MG63 (cell line): ENCODE measurements at regions not wholly inside any gene's neighbourhood (a gene's known extent, or its start where the extent isn't known, plus 50 kb on each side); places are given as distances from the start of the nearest gene placed in this dataset.

Source experiments
- DNase-seq: peaks from one replicate; pipeline ENCODE4 v3.0.0-alpha.2; 2020
- H3K27me3 ChIP-seq: fragments of 250-450 bp; sonication (Bioruptor Pico); 2 replicates; pipeline ENCODE4 v1.5.1; 2020; ENCODE audit warnings: mild to moderate bottlenecking, moderate library complexity
- H3K36me3 ChIP-seq: fragments of 250-450 bp; sonication (Bioruptor Pico); 2 replicates; pipeline ENCODE4 v1.5.1; 2020; ENCODE audit warnings: mild to moderate bottlenecking, moderate library complexity
- H3K4me3 ChIP-seq: fragments of 250-450 bp; sonication (Bioruptor Pico); 2 replicates; pipeline ENCODE4 v1.5.1; 2020; ENCODE audit warnings: mild to moderate bottlenecking, moderate library complexity
- H3K9me3 ChIP-seq: fragments of 250-450 bp; sonication (Bioruptor Pico); 2 replicates; pipeline ENCODE4 v1.5.1; 2020; ENCODE audit warnings: mild to moderate bottlenecking, moderate library complexity

DNA sequence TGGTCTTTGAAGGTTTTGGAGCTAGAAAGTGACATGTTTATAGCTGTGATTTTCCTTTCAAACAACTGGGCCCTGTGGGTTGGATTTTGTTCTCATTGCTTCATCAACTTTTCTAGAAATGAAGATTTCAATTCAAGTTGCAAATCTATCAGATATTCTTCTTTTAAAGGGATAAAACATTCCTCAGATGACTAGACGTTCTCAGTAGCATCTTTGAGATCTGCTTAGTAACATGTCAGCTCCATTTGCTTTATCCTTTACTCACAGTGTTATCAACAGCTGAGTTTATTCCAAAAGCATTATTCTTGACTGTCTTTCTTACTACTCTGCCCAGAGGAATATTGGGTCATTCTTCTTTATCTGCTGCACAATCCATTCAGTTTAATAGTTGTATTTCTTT, 108.2 kb upstream of the GIMD1 start:
- H3K27me3 ChIP-seq = no peaks in the 10 kb centered on the region
- no peak for DNase-seq
- H3K9me3 ChIP-seq = no peaks in the 10 kb centered on the region
- no peak overlapping the region for H3K4me3 ChIP-seq
- no peaks in the 10 kb centered on the region for H3K36me3 ChIP-seq

DNA sequence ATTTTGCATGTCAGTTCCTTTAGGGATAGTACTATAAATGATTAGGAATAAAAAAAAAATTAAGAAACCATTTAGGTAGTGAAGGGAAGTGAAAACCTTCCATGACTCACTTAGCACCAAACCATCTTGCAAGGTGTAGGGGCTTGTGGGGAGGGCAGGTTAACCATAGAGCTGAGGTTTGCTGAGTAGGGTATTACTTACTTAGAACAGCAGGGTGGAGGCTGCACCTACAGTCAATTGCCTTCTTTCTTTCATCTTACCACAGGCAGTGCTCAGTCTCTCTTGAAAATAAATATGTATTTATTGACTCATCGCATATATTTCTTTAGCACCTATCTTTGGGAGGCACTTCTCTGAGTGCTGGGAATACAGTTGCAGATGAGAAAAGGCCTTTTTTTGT, 104.9 kb upstream of the GIMD1 start:
- Histone ChIP-seq H3K4me3 (no peak overlapping the region), H3K9me3 (no peaks in the 10 kb centered on the region), H3K27me3 (no peaks in the 10 kb centered on the region), H3K36me3 (no peaks in the 10 kb centered on the region)
- no peak for DNase-seq

DNA sequence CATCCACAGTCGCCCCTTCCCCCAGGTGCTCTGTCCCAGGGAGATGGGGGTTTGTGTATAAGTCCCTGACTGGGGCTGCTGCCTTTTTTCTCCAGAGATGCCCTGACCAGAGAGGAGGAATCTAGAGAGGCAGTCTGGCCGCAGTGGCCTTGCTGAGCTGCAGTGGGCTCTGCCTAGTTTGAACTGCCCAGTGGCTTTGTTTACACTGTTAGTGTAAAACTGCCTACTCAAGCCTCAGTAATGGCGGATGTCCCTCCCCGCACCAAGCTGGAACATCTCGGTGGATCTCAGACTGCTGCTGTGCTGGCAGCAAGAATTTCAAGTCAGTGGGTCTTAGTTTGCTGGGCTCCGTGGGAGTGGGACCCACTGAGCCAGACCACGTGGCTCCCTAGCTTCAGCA, 102.6 kb upstream of the GIMD1 start:
- no peaks in the 10 kb centered on the region for H3K9me3 ChIP-seq
- no peak overlapping the region for H3K4me3 ChIP-seq
- H3K27me3 ChIP-seq = no peaks in the 10 kb centered on the region
- no peak for DNase-seq
- no peaks in the 10 kb centered on the region for H3K36me3 ChIP-seq

DNA sequence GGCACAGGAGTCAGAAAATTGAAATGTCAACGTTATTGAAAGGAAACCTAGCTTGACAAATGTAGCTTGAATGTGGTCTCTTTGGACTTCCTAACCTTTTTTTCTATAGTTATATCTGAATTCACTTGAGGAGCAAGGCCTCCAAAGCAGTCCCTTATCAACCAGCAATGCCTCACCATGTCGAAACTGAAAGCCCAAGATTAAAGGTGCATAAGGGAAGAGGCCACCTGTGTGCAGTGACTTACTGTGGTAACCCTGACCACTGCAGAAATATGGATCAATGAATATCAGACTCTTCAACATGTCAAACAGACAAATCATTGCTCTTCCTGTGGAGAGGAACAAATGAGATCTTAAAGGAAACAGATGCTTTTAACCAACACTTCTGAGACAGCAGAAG, 95.0 kb upstream of the GIMD1 start:
- no peak for DNase-seq
- Histone ChIP-seq H3K9me3 (no peaks in the 10 kb centered on the region), H3K27me3 (no peaks in the 10 kb centered on the region)

DNA sequence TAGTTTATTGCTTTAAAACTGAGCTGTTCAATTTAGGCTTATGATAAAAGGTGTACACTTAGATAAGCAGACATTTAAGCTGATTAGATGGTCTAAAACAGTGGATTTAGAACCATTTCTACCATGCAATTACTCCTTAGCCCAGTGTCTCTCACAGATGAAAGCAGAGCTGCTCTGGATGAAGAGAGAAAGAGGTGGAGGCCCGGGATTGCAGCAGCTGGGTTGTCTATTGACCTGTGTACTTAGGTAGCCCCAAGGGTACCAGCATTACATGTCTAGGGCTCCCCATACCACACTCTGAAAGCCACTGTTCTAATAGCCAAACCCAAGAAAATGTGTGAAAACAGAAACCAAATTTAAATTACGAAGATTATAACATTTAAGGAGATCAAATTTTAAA, 86.0 kb upstream of the GIMD1 start:
- Histone ChIP-seq H3K4me3 (no peak overlapping the region), H3K27me3 (no peaks in the 10 kb centered on the region), H3K9me3 (no peaks in the 10 kb centered on the region; the same call in 1 of the 2 replicates), H3K36me3 (no peaks in the 10 kb centered on the region)
- no peak for DNase-seq

More for the DNA sequence above, 95.0 kb upstream of the GIMD1 start:
- H3K4me3 ChIP-seq = no peak overlapping the region
- H3K36me3 ChIP-seq = no peaks in the 10 kb centered on the region

DNA sequence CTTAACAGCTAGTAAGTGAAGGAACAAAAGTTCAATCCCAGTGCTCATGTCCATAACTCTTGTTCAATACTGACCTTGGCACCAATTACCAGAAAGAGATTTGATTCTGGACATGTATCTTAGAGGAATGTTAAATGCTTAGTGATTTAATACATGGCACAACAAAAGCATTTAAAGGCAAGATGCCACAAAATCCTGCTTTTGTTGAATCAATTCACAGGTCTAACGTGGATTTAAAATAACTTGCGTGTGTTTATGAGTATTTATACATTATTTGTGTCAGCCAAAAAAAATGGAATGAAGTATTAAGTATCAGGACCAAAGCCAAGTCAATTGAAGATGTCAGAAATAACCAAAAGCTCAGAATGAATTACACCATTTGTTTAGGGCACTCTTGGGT, 85.4 kb upstream of the GIMD1 start:
- H3K36me3 ChIP-seq = no peaks in the 10 kb centered on the region

DNA sequence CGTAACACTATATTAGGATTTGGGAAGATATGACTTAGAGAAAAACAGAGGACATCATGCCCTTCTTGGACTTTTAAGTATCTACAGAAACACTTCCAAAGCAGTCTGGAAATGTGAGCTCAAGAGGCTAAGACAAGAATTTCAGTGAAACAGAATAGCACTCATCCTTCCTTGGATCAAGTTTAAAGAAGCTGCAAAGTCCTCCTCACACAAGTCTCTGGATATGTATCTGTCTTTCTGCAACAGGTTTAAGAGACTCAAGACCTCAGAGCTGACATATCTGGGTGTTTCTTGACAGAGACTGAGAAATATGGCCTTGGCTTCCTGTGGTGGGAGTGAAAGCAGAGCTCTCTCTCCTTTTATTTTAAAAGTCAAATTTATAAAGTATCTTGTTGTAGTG, 82.5 kb upstream of the GIMD1 start:
- H3K36me3 ChIP-seq = no peaks in the 10 kb centered on the region
- no peak overlapping the region for H3K4me3 ChIP-seq
- DNase-seq = no peak
- no peaks in the 10 kb centered on the region for H3K9me3 ChIP-seq
- H3K27me3 ChIP-seq = no peaks in the 10 kb centered on the region

More for the DNA sequence above, 85.4 kb upstream of the GIMD1 start:
- DNase-seq = no peak
- Histone ChIP-seq H3K9me3 (no peaks in the 10 kb centered on the region; the same call in 1 of the 2 replicates), H3K27me3 (no peaks in the 10 kb centered on the region), H3K4me3 (no peak overlapping the region)

DNA sequence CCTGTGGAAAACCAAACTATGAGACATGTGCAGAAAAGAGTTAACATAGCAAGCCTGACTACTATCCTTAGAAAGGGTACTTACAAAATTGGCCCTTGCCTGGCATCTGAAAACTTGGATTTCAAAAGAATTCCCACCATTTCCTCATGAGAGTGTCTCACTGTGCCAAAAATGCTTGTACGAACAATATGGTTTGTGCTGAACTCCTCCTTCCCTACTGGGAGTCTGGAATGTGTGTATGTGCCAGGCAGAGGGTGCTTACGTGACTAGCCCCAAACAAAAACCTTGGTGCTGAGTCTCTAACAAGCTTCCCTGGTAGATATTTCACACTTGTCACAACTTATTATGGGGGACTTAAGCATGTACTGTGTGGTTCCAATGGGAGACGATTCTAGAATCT, 81.7 kb upstream of the GIMD1 start:
- H3K9me3 ChIP-seq = no peaks in the 10 kb centered on the region
- DNase-seq = peak; percentile 1
- no peaks in the 10 kb centered on the region for H3K36me3 ChIP-seq
- H3K4me3 ChIP-seq = no peak overlapping the region
- H3K27me3 ChIP-seq = no peaks in the 10 kb centered on the region

DNA sequence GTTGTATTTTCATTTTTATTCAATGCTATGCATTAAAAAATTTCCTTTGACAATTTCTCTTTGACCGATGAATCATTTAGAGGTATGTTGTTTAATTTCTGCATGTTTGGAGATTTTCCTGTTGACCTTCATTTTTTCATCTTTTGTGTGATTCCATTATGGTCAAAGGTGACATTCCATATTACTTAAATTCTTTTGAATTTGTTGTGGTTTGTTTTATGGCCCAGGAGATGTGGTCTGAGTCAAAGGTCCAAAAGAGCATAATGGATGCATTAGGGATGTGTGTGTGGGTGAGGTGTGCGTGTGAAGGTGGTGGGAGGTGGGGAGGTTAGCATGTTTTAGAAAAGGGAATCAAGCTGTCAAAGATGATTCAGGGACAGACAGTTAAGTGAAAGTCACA, 76.0 kb upstream of the GIMD1 start:
- H3K27me3 ChIP-seq = no peaks in the 10 kb centered on the region
- no peak overlapping the region for H3K4me3 ChIP-seq
- H3K36me3 ChIP-seq = no peaks in the 10 kb centered on the region
- DNase-seq = no peak
- H3K9me3 ChIP-seq = peaks cover under 1% of the 10 kb centered on the region; the same call in 1 of the 2 replicates

DNA sequence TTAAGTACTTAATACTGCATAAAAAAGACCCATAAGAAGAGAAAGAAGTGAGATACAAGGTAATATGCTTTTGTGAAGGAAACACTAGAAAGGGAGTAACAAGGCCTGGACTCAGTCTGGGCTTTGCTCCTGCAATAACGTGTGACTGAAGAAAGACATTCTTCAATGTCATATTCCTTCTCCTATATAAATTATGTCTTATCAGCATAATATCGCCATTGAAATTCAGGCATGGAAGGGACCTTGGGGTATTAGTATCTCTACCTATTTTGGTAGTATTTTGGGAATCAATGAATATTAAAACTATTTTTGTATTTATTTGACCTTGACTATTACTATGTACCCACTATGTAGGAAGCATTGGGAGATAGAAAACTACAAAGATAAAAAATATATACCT, 62.2 kb upstream of the GIMD1 start:
- H3K9me3 ChIP-seq = no peaks in the 10 kb centered on the region
- no peak for DNase-seq
- H3K4me3 ChIP-seq = no peak overlapping the region
- no peaks in the 10 kb centered on the region for H3K27me3 ChIP-seq
- no peaks in the 10 kb centered on the region for H3K36me3 ChIP-seq

DNA sequence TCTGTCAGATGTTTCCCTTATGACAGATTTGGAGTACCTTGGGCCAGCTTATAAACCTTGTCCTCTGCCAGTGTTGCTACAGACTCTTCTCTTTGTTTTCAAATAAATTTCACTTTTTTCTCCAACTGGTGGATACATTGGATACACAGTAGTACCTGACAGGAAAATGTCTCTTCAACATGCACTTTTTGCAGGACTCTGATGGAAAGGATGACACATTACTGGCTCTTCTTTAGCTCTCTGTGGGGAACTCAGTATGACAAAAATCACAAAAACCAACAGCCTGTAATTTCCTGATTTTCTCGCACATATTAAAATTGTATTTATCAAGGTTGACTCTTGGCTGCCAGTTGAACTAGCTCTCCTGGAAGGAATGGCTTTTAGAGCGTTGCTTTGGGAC, 61.3 kb upstream of the GIMD1 start:
- DNase-seq = no peak
- Histone ChIP-seq H3K9me3 (no peaks in the 10 kb centered on the region), H3K36me3 (no peaks in the 10 kb centered on the region), H3K27me3 (no peaks in the 10 kb centered on the region), H3K4me3 (no peak overlapping the region)

DNA sequence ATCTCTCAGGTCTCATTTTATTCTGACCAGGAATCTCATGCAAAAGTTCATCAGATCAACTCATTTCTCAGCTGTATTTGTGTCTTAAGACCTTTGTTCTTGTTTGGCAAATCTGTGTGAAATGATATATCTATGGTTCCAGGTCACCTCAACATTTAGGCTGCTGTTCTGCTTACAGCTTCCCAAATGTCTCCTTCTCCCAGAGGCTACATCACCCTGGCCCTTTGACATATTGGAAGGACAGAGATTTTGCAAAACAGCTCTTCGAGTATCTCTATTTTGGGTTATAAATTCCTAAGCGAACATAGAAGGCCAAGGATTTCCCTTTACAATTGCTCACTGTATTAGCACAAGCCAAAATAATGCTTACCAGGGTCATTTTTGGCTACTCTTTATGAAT, 57.5 kb upstream of the GIMD1 start:
- Histone ChIP-seq H3K9me3 (no peaks in the 10 kb centered on the region), H3K27me3 (no peaks in the 10 kb centered on the region), H3K4me3 (no peak overlapping the region), H3K36me3 (no peaks in the 10 kb centered on the region)
- DNase-seq = no peak

DNA sequence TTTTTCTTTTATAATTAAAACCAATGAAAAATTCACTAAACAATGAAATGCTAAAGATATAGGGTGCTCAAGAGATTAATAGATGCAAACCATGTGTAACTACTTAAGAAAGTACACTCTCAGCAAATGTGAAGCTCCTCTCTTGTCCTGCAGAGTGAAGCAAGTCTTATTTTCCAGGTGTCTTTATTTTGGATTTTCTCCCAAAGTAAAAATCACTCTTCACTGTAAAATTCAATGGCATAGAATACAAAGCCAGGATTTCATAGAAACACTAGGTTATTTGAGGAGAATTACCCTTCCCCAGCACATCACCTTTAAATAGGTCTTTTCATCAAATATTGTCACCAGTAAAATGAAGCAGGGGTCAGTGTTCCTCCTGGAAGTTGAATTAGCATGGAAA, 57.0 kb upstream of the GIMD1 start:
- no peak overlapping the region for H3K4me3 ChIP-seq
- no peak for DNase-seq
- H3K9me3 ChIP-seq = no peaks in the 10 kb centered on the region
- no peaks in the 10 kb centered on the region for H3K36me3 ChIP-seq
- no peaks in the 10 kb centered on the region for H3K27me3 ChIP-seq

DNA sequence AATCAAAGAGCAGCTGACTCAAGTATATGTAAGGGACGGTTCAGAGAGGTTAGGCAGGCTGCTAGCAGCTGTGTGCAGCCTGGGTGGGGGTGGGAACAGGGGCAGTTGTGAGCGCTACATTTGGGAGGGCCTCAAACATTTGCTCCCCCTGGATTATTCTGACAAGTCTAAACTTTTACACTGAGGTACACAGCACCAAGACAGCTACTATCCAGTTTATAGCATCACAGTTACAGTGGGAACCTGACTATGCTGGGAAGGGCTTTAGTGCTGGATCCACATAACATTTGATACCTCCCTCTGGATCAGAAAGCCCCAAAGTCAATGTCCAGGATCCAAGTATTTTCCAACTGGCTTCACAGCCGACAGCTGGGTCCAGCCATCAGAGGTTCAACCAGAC, 55.8 kb upstream of the GIMD1 start:
- Histone ChIP-seq H3K36me3 (no peaks in the 10 kb centered on the region), H3K4me3 (no peak overlapping the region), H3K27me3 (no peaks in the 10 kb centered on the region), H3K9me3 (no peaks in the 10 kb centered on the region)
- DNase-seq = no peak

DNA sequence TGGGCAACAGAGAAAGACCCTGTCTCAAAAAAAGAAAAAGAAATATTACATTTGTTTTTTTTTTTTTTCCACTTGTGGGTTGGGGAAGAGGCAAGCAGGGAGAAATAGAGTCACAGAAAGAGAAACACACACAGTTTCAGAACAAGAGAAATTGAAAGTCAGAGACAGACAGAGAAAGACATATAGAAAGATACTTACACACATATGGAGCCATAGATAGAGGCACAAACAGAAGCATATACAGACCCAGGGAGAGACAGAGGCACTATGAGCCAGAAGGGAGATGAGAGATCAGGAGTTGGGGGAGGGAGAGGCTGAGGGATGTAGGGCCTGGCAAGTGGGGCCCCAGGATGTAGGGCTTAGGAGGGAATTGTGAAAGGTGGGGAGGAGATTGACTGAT, 55.2 kb upstream of the GIMD1 start:
- H3K36me3 ChIP-seq = no peaks in the 10 kb centered on the region
- no peaks in the 10 kb centered on the region for H3K9me3 ChIP-seq
- H3K4me3 ChIP-seq = no peak overlapping the region
- DNase-seq = no peak
- H3K27me3 ChIP-seq = no peaks in the 10 kb centered on the region

DNA sequence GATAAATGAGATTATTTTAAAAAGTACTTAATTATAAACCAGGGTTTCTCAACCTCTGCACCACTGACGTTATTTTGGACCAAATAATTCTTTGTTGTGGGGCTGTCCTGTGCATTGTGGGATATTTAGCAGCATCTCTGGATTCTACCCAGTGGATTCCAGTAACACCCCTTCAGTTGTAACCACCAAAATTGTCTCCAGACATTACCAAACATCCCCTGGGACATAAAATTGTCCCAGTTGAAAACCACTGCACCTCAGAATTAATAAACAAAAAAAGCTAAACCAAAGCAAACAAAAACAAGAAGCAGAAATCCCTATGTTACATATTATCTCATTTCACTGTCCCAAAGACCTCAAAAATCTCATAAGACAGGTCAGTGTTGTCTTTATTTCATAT, 54.2 kb upstream of the GIMD1 start:
- H3K36me3 ChIP-seq = no peaks in the 10 kb centered on the region
- no peak overlapping the region for H3K4me3 ChIP-seq
- no peaks in the 10 kb centered on the region for H3K9me3 ChIP-seq
- H3K27me3 ChIP-seq = no peaks in the 10 kb centered on the region
- no peak for DNase-seq

DNA sequence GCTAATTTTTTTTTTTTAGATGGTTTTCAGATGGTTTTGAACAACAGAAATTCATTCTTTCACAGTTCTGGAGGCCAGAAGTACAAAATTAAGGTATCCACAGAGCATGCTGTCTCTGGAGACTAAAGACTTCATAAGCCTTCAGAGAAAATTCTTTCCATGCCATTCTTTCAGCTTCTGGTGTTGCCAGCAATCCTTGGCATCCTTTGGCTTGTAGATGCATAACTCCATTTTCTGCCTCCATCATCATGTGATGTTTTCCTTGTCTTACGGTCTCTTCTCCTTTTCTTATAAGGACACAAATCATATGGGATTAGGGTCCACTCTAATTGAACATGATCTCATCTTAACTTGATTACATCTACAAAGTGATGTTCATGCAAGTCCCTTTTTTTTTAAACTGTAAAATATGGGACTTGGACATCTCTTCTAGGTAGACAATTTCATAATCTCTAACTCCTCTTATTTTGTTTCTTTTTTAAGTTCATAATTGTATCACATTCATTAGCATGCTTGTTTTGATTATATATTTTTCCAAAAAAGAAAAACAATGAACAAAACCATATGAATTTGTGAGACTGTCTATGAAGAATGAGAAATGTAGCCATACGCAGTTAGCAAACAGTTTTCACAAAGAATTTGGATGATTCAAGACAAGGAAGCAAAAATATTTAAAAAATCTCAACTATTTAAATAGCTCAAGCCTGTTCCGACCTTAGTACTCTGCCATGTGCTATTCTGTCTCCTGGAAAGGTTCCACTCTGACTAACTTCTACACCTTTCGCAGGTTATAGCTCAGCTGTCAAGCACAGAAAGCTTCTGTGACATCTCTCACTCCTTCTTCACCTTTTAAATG, 53.1 kb upstream of the GIMD1 start:
- no peaks in the 10 kb centered on the region for H3K9me3 ChIP-seq

DNA sequence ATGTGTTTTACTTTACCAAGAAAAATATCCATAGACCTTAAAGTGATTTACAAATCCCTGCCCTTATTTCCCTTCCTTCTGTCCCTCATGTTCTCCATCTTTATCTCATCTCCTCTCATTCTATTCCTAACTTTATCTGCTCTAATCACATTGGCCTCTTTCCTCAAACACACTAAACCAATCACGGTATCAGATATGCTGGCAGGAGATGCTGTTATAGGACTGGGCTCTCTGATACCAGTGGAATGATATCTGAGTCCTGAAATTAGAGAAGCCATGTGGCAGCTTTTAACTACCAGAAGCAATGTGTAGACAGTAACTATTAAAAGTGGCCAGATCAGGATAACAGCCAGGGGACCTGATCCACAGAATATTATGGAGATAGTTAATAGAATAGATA, 49.9 kb upstream of the GIMD1 start:
- Histone ChIP-seq H3K9me3 (no peaks in the 10 kb centered on the region), H3K4me3 (no peak overlapping the region), H3K27me3 (no peaks in the 10 kb centered on the region), H3K36me3 (no peaks in the 10 kb centered on the region)
- no peak for DNase-seq

More for the DNA sequence above, 53.1 kb upstream of the GIMD1 start:
- Histone ChIP-seq H3K27me3 (no peaks in the 10 kb centered on the region), H3K4me3 (no peak overlapping the region), H3K36me3 (no peaks in the 10 kb centered on the region)
- peak; percentile 10 for DNase-seq
